ENCODE measurements at regions not wholly inside any gene's neighbourhood (a gene's known extent, or its start where the extent isn't known, plus 50 kb on each side); places are given as distances from the start of the nearest gene placed in this dataset.

DNA sequence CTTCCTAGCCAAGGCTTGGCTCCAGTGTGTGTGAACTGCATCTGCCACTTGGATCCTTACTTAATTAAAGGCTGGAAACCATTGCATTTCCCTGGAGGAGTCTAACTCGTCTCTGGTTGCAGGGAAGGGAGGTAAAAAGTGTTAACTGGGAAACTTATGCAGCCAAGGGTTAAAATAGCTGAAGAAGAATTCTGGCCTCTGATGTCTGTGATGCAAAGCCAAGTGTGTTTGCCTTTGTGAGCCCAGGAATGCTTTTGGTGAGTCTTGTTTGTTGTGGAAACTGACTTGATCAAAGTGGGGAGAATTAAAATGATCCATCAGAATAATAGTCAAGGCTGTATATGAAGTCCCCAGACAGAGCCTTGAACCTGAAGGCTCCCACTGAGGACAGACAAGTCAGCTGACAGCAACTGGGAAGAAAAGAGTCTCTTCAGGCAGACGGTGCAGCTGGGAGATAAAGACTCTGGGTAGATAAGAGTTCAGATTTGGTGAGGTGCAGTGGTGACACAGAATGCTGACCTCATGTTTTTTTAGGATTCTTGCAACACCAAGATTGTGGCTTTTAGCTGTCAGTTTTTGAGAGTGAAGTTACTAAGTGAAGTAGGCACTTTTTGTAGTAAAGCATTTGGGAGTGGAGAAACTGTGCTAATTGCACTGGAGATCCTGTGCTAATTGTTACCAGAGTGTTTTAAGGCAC, 59.5 kb upstream of the WLS start:
- DNase-seq = no peak

DNA sequence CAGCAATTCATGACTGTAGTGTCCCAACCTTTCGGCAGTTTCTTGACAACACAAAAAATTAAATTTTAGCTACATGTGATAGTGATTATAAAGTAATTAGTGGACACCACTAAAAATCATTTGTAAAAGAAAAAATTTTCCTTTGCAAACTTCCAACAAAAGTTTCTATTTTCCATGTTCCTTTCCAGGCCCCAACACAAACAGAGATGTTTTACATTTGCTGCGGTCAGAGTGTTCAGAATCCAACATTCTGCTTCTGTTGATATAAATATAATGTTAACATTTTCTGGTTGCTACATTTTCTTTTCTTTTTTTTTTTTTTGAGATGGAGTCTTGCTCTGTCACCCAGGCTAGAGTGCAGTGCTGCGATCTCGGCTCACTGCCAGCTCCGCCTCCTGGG, 54.9 kb upstream of the WLS start:
- DNase-seq = no peak

- DNase-seq = no peak
These were observed 52.7 kb upstream of the WLS start for GRCh38 chr1:68285046-68285445.

- no peak for DNase-seq
These were observed 49.8 kb upstream of the WLS start for GRCh38 chr1:68281946-68282615.

Measured in NCI-H1417 (cell line).